ENCODE measurements at regions not wholly inside any gene's neighbourhood (a gene's known extent, or its start where the extent isn't known, plus 50 kb on each side); places are given as distances from the start of the nearest gene placed in this dataset.

DNA sequence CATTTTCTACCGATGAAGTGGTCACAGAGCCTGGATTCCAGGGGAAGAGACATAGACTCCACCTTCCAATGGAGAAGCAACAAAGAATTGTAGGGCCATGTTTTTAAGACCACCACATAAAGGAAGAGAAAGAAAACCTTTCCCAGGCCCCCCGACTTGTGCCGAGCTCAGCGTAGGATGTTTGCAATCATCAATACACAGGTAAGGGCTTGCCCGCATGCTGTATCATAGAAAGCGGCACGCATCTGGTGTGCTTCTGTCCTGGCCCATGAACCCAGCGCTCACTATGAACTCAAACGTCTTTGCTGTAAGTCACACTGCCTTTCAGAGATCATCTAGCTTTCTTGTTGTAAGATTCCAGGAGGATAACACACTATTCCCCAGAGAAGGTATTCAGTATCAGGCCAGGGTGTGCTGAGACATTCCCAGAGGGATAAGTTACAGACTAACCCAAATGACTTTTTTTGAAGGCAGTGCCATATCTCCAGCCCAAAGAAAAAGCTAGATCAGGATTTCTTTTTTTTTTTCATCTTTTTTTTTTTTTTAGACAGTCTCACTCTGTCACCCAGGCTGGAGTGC is 79.5 kb upstream of the RPL38 start:
- TF ChIP-seq CTCF (IDR thresholded peaks at IDR 0.05 in 2 of 3, conservative IDR thresholded peaks at IDR 0.05 in 1 of 3; ENCODE audit: insufficient read depth in 2 of 3, low read depth in 1 of 3, low read length in 3 of 3) (no peak), JUNB (CRISPR knock-in tag; conservative IDR thresholded peaks at IDR 0.05) (no peak), REST (IDR thresholded peaks at IDR 0.05; ENCODE audit: borderline replicate concordance) (no peak), REST (CRISPR knock-in tag; IDR thresholded peaks at IDR 0.05; ENCODE audit: low read depth) (no peak), PTBP1 (IDR thresholded peaks at IDR 0.05; ENCODE audit: low read depth, low read length) (no peak), KLF1 (tag; IDR thresholded peaks at IDR 0.05) (no peak), TEAD4 (IDR thresholded peaks at IDR 0.05; ENCODE audit: low read length) (no peak), TEAD4 (CRISPR knock-in tag; IDR thresholded peaks at IDR 0.05; ENCODE audit: borderline replicate concordance) (no peak), TBL1XR1 (IDR thresholded peaks at IDR 0.05; ENCODE audit: low read length in 2 of 2) (no peak), ZNF384 (IDR thresholded peaks at IDR 0.05; ENCODE audit: low read depth, low read length) (no peak), ZFX (CRISPR knock-in tag; IDR thresholded peaks at IDR 0.05) (no peak), POLR2AphosphoS5 (IDR thresholded peaks at IDR 0.05; ENCODE audit: control insufficient read depth, insufficient read depth, low read depth, low read length) (no peak)
- TF ChIP-seq, protein P1, sequence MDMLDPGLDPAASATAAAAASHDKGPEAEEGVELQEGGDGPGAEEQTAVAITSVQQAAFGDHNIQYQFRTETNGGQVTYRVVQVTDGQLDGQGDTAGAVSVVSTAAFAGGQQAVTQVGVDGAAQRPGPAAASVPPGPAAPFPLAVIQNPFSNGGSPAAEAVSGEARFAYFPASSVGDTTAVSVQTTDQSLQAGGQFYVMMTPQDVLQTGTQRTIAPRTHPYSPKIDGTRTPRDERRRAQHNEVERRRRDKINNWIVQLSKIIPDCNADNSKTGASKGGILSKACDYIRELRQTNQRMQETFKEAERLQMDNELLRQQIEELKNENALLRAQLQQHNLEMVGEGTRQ (CRISPR knock-in tag; IDR thresholded peaks at IDR 0.05) = no peak
